K562 (cell line): ENCODE measurements at regions not wholly inside any gene's neighbourhood (a gene's known extent, or its start where the extent isn't known, plus 50 kb on each side); places are given as distances from the start of the nearest gene placed in this dataset.

ENCODE experiments used
- ATAC-seq: fragments of 200-7000 bp; cut with Tn5 transposase; 3 replicates; pipeline ENCODE4 v1.9.1; 2020; ENCODE audit warnings: moderate library complexity
- BruUV-seq: library from RNA; stranded (reverse); fragments of 400-500 nt; replicated peaks from 2 replicates; lab custom pipeline; 2021; lab: Mats Ljungman, UMichigan
- CTCF ChIA-PET: fragments of 300-600 bp; formaldehyde crosslinking; extraction: SDS; loops from one replicate; lab custom pipeline; 2021; ENCODE audit warnings: low intra/inter-chr PET ratio; lab: Yijun Ruan, JAX
- POLR2A ChIA-PET: fragments of 300-600, 350-650 bp; sonication (Branson Sonifier 250); formaldehyde crosslinking; extraction: SDS; loops from one replicate; lab custom pipeline; 2021; ENCODE audit warnings: antibody characterized with exemption, inconsistent platforms; lab: Yijun Ruan, JAX
- DNase-seq, 4 experiments: peaks; one replicate each; pipeline versions ENCODE4 v3.0.0 to v3.0.0-alpha.2; 2011 to 2018; ENCODE audit warnings: low spot score in 3 of 4, mixed read lengths in 3 of 4; ENCODE audit errors: extremely low read depth in 1 of 4
- FAIRE-seq: peaks from 2 replicates; lab custom pipeline; 2011; peaks lifted over from hg19 to GRCh38; lab: Jason Lieb, UNC
- H2AFZ ChIP-seq: 2 replicates; pipeline ENCODE4 v1.6.0; 2011; ENCODE audit warnings: low read depth, low read length, control low read depth, inconsistent platforms
- H3K27ac ChIP-seq: fragments of 200-600 bp; 3 replicates; pipeline ENCODE4 v1.8.0; 2011; ENCODE audit warnings: low read depth, mild to moderate bottlenecking, control low read depth, inconsistent platforms, low read length, moderate library complexity, mixed read lengths; ENCODE audit errors: extremely low read depth
- H3K27me3 ChIP-seq, 2 experiments: fragments of 300-600 bp in 1 of 2; 2 replicates in 1 of 2; 3 replicates in 1 of 2; pipeline versions ENCODE4 v1.6.0 to v1.8.0; 2011; ENCODE audit warnings: inconsistent platforms in 2 of 2, low read length in 2 of 2, mild to moderate bottlenecking in 1 of 2, mixed read lengths in 1 of 2, moderate library complexity in 1 of 2; ENCODE audit not compliant: control insufficient read depth in 2 of 2, insufficient read depth in 2 of 2
- H3K36me3 ChIP-seq: fragments of 300-600 bp; 3 replicates; pipeline ENCODE4 v1.8.0; 2011; ENCODE audit warnings: mild to moderate bottlenecking, low read length, inconsistent platforms; ENCODE audit not compliant: control insufficient read depth, insufficient read depth
- H3K4me1 ChIP-seq, 2 experiments: fragments of 200-600 bp in 1 of 2; replicated peaks in 1 of 2; 2 replicates in 1 of 2; 3 replicates in 1 of 2; pipeline versions ENCODE4 v1.5.1 to v1.8.0; 2011; ENCODE audit warnings: inconsistent platforms in 2 of 2, low read length in 2 of 2, mild to moderate bottlenecking in 1 of 2, mixed read lengths in 1 of 2, moderate library complexity in 1 of 2; ENCODE audit not compliant: control insufficient read depth in 2 of 2, insufficient read depth in 2 of 2
- H3K4me2 ChIP-seq: 2 replicates; pipeline ENCODE4 v1.6.1; 2011; ENCODE audit warnings: low read length, control low read depth, inconsistent platforms, mixed read lengths; ENCODE audit not compliant: insufficient read depth
- H3K4me3 ChIP-seq: fragments of 200-600 bp; sonication (generic), shearing (Covaris generic); 2 replicates; pipeline ENCODE4 v1.5.1; 2016; ENCODE audit warnings: control low read depth, inconsistent platforms
- H3K79me2 ChIP-seq: fragments of 200-600 bp; 3 replicates; pipeline ENCODE4 v1.8.0; 2011; ENCODE audit warnings: low read length, inconsistent platforms; ENCODE audit not compliant: control insufficient read depth, insufficient read depth
- H3K9ac ChIP-seq, 2 experiments: 2 replicates each; pipeline versions ENCODE4 v1.6.0 to v1.6.1; 2011; ENCODE audit warnings: low read depth in 2 of 2, low read length in 2 of 2, control low read depth in 1 of 2, inconsistent platforms in 1 of 2, mild to moderate bottlenecking in 1 of 2, mixed read lengths in 1 of 2; ENCODE audit not compliant: insufficient read depth in 1 of 2
- H3K9me1 ChIP-seq: one replicate; pipeline ENCODE4 v1.6.0; 2011; ENCODE audit warnings: inconsistent platforms, mild to moderate bottlenecking, low read length, moderate library complexity; ENCODE audit not compliant: control insufficient read depth, insufficient read depth
- H3K9me3 ChIP-seq: replicated peaks from 2 replicates; pipeline ENCODE4 v1.5.1; 2011; ENCODE audit warnings: low read depth, low read length, inconsistent platforms; ENCODE audit not compliant: control insufficient read depth, insufficient read depth
- H4K20me1 ChIP-seq: replicated peaks from 2 replicates; pipeline ENCODE4 v1.6.1; 2011; ENCODE audit warnings: low read length, inconsistent platforms, mixed read lengths; ENCODE audit not compliant: control insufficient read depth, insufficient read depth
- CAMTA2 ChIP-seq: fragments of 250-450 bp; sonication (Bioruptor Pico); conservative IDR thresholded peaks from 2 replicates; pipeline ENCODE4 v1.5.1; 2022
- CREB1 ChIP-seq, 2 experiments: sonication (generic) in 1 of 2; formaldehyde crosslinking in 1 of 2; IDR thresholded peaks; 2 replicates each; pipeline versions ENCODE4 v1.6.1 to v1.8.0; 2012 to 2022; ENCODE audit warnings: inconsistent platforms in 1 of 2, mild to moderate bottlenecking in 1 of 2, missing genetic modification reagents in 1 of 2, moderate library complexity in 1 of 2
- FOXJ2 ChIP-seq: fragments of 200-800 bp; sonication (Bioruptor generic); IDR thresholded peaks from 2 replicates; pipeline ENCODE4 v1.6.1; 2016; ENCODE audit warnings: missing genetic modification characterization, missing compliant biosample characterization
- MYNN ChIP-seq, 2 experiments: sonication (generic); formaldehyde crosslinking in 1 of 2; IDR thresholded peaks; 2 replicates each; pipeline versions ENCODE4 v1.5.0 to v1.6.1; 2016 to 2020; ENCODE audit warnings: antibody characterized with exemption in 1 of 2, missing genetic modification reagents in 1 of 2
- PHB2 ChIP-seq: fragments of 450-650 bp; IDR thresholded peaks from 2 replicates; pipeline ENCODE4 v1.6.1; 2017; ENCODE audit warnings: low read depth
- PRDM10 ChIP-seq: fragments of 450-650 bp; IDR thresholded peaks from 2 replicates; pipeline ENCODE4 v1.6.1; 2018; ENCODE audit not compliant: partially characterized antibody
- SPI1 ChIP-seq: IDR thresholded peaks from 2 replicates; pipeline ENCODE4 v1.6.1; 2011; ENCODE audit warnings: low read depth, low read length, control low read depth, borderline replicate concordance
- ZBTB40 ChIP-seq, 2 experiments: fragments of 450-650 bp in 1 of 2; sonication (generic) in 1 of 2; formaldehyde crosslinking in 1 of 2; IDR thresholded peaks; 2 replicates each; pipeline versions ENCODE4 v1.7.1 to v1.9.0; 2016 to 2022; ENCODE audit warnings: inconsistent platforms in 1 of 2, mild to moderate bottlenecking in 1 of 2, missing genetic modification reagents in 1 of 2
- ZNF263 ChIP-seq: sonication (generic); formaldehyde crosslinking; IDR thresholded peaks from 2 replicates; pipeline ENCODE4 v1.8.0; 2022; ENCODE audit warnings: mild to moderate bottlenecking, missing genetic modification reagents, borderline replicate concordance
- ZNF431 ChIP-seq: sonication (generic); formaldehyde crosslinking; IDR thresholded peaks from 2 replicates; pipeline ENCODE4 v1.8.0; 2022; ENCODE audit warnings: mild to moderate bottlenecking, missing genetic modification reagents
- WGBS: fragments of 100-300 bp; shearing (Covaris generic); methylation state at CpG from one replicate; pipeline ENCODE4 v1.1.6; 2016; ENCODE audit warnings: low coverage, mixed read lengths; ENCODE audit not compliant: insufficient coverage; ENCODE audit errors: missing lambda C conversion rate; 5-methylcytosine and 5-hydroxymethylcytosine counted together
- in situ Hi-C: fragments of 300-500 bp; cut with MboI; formaldehyde crosslinking; loops from 4 replicates; pipeline ENCODE4 v1.15.0; 2018; ENCODE audit warnings: inconsistent platforms, mixed read lengths
- intact Hi-C: fragments of 100-400 bp; cut with micrococcal nuclease; formaldehyde crosslinking; loops from 2 replicates; pipeline ENCODE4 v1.14.2; 2022

GRCh38 chr6:165876588-165876987 lies 213.5 kb upstream of the PDE10A start:
- no peak overlapping the region for H3K9ac ChIP-seq
- H4K20me1 ChIP-seq = no peaks in the 10 kb centered on the region
- H3K36me3 ChIP-seq = no peaks in the 10 kb centered on the region
- H3K9me1 ChIP-seq = no peaks in the 10 kb centered on the region
- no peaks in the 10 kb centered on the region for H3K4me1 ChIP-seq
- FAIRE-seq = no peak
- no peak overlapping the region for H3K27ac ChIP-seq
- ChIA-PET CTCF (no interaction called here), POLR2A (no interaction called here)
- no peak overlapping the region for H3K4me3 ChIP-seq
- H3K79me2 ChIP-seq = no peaks in the 10 kb centered on the region
- H3K4me2 ChIP-seq = no peak overlapping the region
- intact Hi-C loops (no loop called here), in situ Hi-C loops (loop anchor here (25.0 kb wide), 1 partner anchor 1461 kb away; the partner anchor contains the start of gene TTLL2)
- WGBS = under 1% methylated on average over 6 of the region's 6 CpGs
- no peaks in the 10 kb centered on the region for H3K27me3 ChIP-seq
- no peak for DNase-seq
- BruUV-seq = no TSS peak
- H3K9me3 ChIP-seq = no peaks in the 10 kb centered on the region
- ATAC-seq = no peak
- no peak overlapping the region for H2AFZ ChIP-seq
- no peak for TF ChIP-seq CREB1 (IDR thresholded peaks at IDR 0.05)
- no peak for TF ChIP-seq CREB1 (CRISPR knock-in tag; IDR thresholded peaks at IDR 0.05)
- TF ChIP-seq PHB2 = no peak
- no peak for TF ChIP-seq SPI1
- no peak for TF ChIP-seq PRDM10
- no peak for TF ChIP-seq MYNN (IDR thresholded peaks at IDR 0.05)
- TF ChIP-seq MYNN (CRISPR knock-in tag; IDR thresholded peaks at IDR 0.05) = no peak
- no peak for TF ChIP-seq FOXJ2 (tag)
- no peak for TF ChIP-seq ZNF431 (CRISPR knock-in tag)
- no peak for TF ChIP-seq ZNF263 (CRISPR knock-in tag)
- TF ChIP-seq ZBTB40 (IDR thresholded peaks at IDR 0.05) = no peak
- no peak for TF ChIP-seq ZBTB40 (CRISPR knock-in tag; IDR thresholded peaks at IDR 0.05)
- no peak for TF ChIP-seq CAMTA2 (CRISPR knock-in tag)
